H1 (cell line): ENCODE measurements at regions not wholly inside any gene's neighbourhood (a gene's known extent, or its start where the extent isn't known, plus 50 kb on each side); places are given as distances from the start of the nearest gene placed in this dataset.

Experiments
- CTCF ChIA-PET: fragments of 300-600 bp; sonication (Branson Sonifier 250); formaldehyde crosslinking; loops from one replicate; lab custom pipeline; 2021; ENCODE audit not compliant: partially characterized antibody; lab: Charles Lee
- POLR2A ChIA-PET: fragments of 300-600 bp; sonication (Branson Sonifier 250); formaldehyde crosslinking; loops from one replicate; lab custom pipeline; 2021; ENCODE audit warnings: inconsistent platforms; ENCODE audit not compliant: partially characterized antibody; lab: Charles Lee
- DNase-seq, 2 experiments: peaks; one replicate each; pipeline versions ENCODE4 v3.0.0 to v3.0.0-alpha.2; 2010 to 2022; ENCODE audit warnings: low spot score in 2 of 2, low read depth in 1 of 2, mixed read lengths in 1 of 2
- FAIRE-seq: peaks from 2 replicates; lab custom pipeline; 2011; peaks lifted over from hg19 to GRCh38; lab: Jason Lieb, UNC
- H2AFZ ChIP-seq: 2 replicates; pipeline ENCODE4 v1.8.1; 2012; ENCODE audit warnings: low read length, inconsistent platforms
- H2AK5ac ChIP-seq: 2 replicates; pipeline ENCODE4 v1.6.1; 2013; ENCODE audit warnings: low read depth, low read length
- H2BK120ac ChIP-seq: replicated peaks from 2 replicates; pipeline ENCODE3; 2013; ENCODE audit warnings: low read depth, low read length, inconsistent platforms
- H2BK12ac ChIP-seq: 2 replicates; pipeline ENCODE4 v1.6.1; 2013; ENCODE audit warnings: low read depth, low read length
- H2BK15ac ChIP-seq: 2 replicates; pipeline ENCODE4 v1.6.1; 2013; ENCODE audit warnings: low read length
- H2BK20ac ChIP-seq: 2 replicates; pipeline ENCODE4 v1.6.1; 2013; ENCODE audit warnings: low read length
- H2BK5ac ChIP-seq: 2 replicates; pipeline ENCODE4 v1.6.1; 2013; ENCODE audit warnings: low read depth, low read length
- H3K14ac ChIP-seq: 2 replicates; pipeline ENCODE4 v1.6.1; 2013; ENCODE audit warnings: inconsistent platforms; ENCODE audit not compliant: insufficient read length
- H3K18ac ChIP-seq: 2 replicates; pipeline ENCODE4 v1.6.1; 2013; ENCODE audit warnings: low read length; ENCODE audit errors: extremely low read depth
- H3K23ac ChIP-seq: 2 replicates; pipeline ENCODE4 v1.6.1; 2013; ENCODE audit warnings: inconsistent platforms; ENCODE audit not compliant: insufficient read length
- H3K23me2 ChIP-seq: 2 replicates; pipeline ENCODE4 v1.6.1; 2013; ENCODE audit warnings: low read depth, low read length
- H3K27ac ChIP-seq: 2 replicates; pipeline ENCODE4 v1.6.1; 2011; ENCODE audit warnings: low read depth, low read length, inconsistent platforms
- H3K27me3 ChIP-seq, 4 experiments: replicated peaks in 1 of 4; 1 replicate in 1 of 4; 2 replicates in 3 of 4; pipeline versions ENCODE4 v1.6.1 to v1.8.1; 2011 to 2013; ENCODE audit warnings: low read length in 3 of 4, mild to moderate bottlenecking in 3 of 4, inconsistent platforms in 2 of 4, mixed read lengths in 2 of 4, moderate library complexity in 1 of 4; ENCODE audit not compliant: control insufficient read depth in 3 of 4, insufficient read depth in 3 of 4; ENCODE audit errors: extremely low read depth in 1 of 4
- H3K36me3 ChIP-seq, 4 experiments: 2 replicates each; pipeline versions ENCODE4 v1.6.1 to v1.8.1; 2011 to 2013; ENCODE audit warnings: mild to moderate bottlenecking in 4 of 4, low read length in 3 of 4, moderate library complexity in 2 of 4, control low read depth in 1 of 4, inconsistent platforms in 1 of 4; ENCODE audit not compliant: insufficient read depth in 4 of 4, control insufficient read depth in 2 of 4
- H3K4ac ChIP-seq: replicated peaks from 2 replicates; pipeline ENCODE3; 2013; ENCODE audit warnings: low read length, low read depth, mixed read lengths, inconsistent platforms; ENCODE audit not compliant: insufficient read length
- H3K4me1 ChIP-seq, 4 experiments: replicated peaks in 1 of 4; 1 replicate in 1 of 4; 2 replicates in 3 of 4; pipeline versions ENCODE4 v1.6.1 to v1.8.1; 2011 to 2013; ENCODE audit warnings: low read length in 3 of 4, inconsistent platforms in 2 of 4, mixed read lengths in 1 of 4; ENCODE audit not compliant: insufficient read depth in 4 of 4, control insufficient read depth in 3 of 4
- H3K4me2 ChIP-seq, 2 experiments: 2 replicates each; pipeline versions ENCODE4 v1.6.1 to v1.8.1; 2011 to 2013; ENCODE audit warnings: low read depth in 2 of 2, low read length in 2 of 2, control low read depth in 1 of 2, inconsistent platforms in 1 of 2, mild to moderate bottlenecking in 1 of 2; ENCODE audit not compliant: insufficient read depth in 1 of 2
- H3K4me3 ChIP-seq, 4 experiments: fragments of 200-600, 300-600 bp in 1 of 4; sonication (generic), shearing (Covaris generic), sonication (Bioruptor Twin) in 1 of 4; 2 replicates each; pipeline versions ENCODE4 v1.5.1 to v1.8.1; 2011 to 2016; ENCODE audit warnings: low read length in 4 of 4, low read depth in 3 of 4, control low read depth in 2 of 4, inconsistent platforms in 2 of 4, mild to moderate bottlenecking in 2 of 4, mixed read lengths in 1 of 4, moderate library complexity in 1 of 4; ENCODE audit not compliant: insufficient read depth in 2 of 4; ENCODE audit errors: extremely low read depth in 1 of 4
- H3K56ac ChIP-seq: replicated peaks from 2 replicates; pipeline ENCODE3; 2013; ENCODE audit warnings: low read depth, mild to moderate bottlenecking, mixed read lengths, low read length, inconsistent platforms; ENCODE audit not compliant: insufficient read length
- H3K79me1 ChIP-seq: 2 replicates; pipeline ENCODE4 v1.6.1; 2013; ENCODE audit warnings: low read depth, low read length, control low read depth
- H3K79me2 ChIP-seq, 2 experiments: 2 replicates each; pipeline versions ENCODE4 v1.6.1 to v1.8.1; 2012 to 2013; ENCODE audit warnings: low read length in 2 of 2, mild to moderate bottlenecking in 2 of 2, inconsistent platforms in 1 of 2; ENCODE audit not compliant: insufficient read depth in 2 of 2, control insufficient read depth in 1 of 2
- H3K9ac ChIP-seq, 4 experiments: replicated peaks in 1 of 4; 1 replicate in 1 of 4; 2 replicates in 3 of 4; pipeline versions ENCODE4 v1.6.1 to v1.8.1; 2011 to 2013; ENCODE audit warnings: low read depth in 3 of 4, low read length in 3 of 4, control low read depth in 2 of 4, mild to moderate bottlenecking in 2 of 4, moderate library complexity in 2 of 4, inconsistent platforms in 1 of 4; ENCODE audit errors: extremely low read depth in 1 of 4
- H3K9me3 ChIP-seq, 2 experiments: 2 replicates each; pipeline versions ENCODE4 v1.6.1 to v1.8.1; 2012 to 2013; ENCODE audit warnings: mild to moderate bottlenecking in 2 of 2, moderate library complexity in 2 of 2, control low read depth in 1 of 2, inconsistent platforms in 1 of 2, low read depth in 1 of 2, low read length in 1 of 2, mixed read lengths in 1 of 2; ENCODE audit not compliant: insufficient read depth in 2 of 2
- H4K20me1 ChIP-seq, 2 experiments: replicated peaks in 1 of 2; 2 replicates each; pipeline versions ENCODE3 to v1.8.1; 2011 to 2013; ENCODE audit warnings: inconsistent platforms in 2 of 2, low read length in 2 of 2, mild to moderate bottlenecking in 1 of 2; ENCODE audit not compliant: insufficient read depth in 2 of 2, control insufficient read depth in 1 of 2
- H4K5ac ChIP-seq: 2 replicates; pipeline ENCODE4 v1.6.1; 2013; ENCODE audit warnings: low read length, low read depth, mixed read lengths, inconsistent platforms; ENCODE audit not compliant: insufficient read length
- H4K8ac ChIP-seq: 2 replicates; pipeline ENCODE4 v1.8.0; 2013; ENCODE audit warnings: mild to moderate bottlenecking, moderate library complexity, low read length, inconsistent platforms; ENCODE audit not compliant: insufficient read depth; ENCODE audit errors: extremely low read depth
- H4K91ac ChIP-seq: replicated peaks from 2 replicates; pipeline ENCODE3; 2013; ENCODE audit warnings: low read length, mixed read lengths, inconsistent platforms; ENCODE audit not compliant: insufficient read length
- CHD1 ChIP-seq: IDR thresholded peaks from 2 replicates; pipeline ENCODE4 v1.6.1; 2012; ENCODE audit warnings: low read depth, low read length, improper control_type of control experiment
- CTBP2 ChIP-seq: IDR thresholded peaks from 2 replicates; pipeline ENCODE4 v1.7.0; 2011; ENCODE audit warnings: borderline replicate concordance, mild to moderate bottlenecking, moderate library complexity, mixed read lengths, low read length; ENCODE audit not compliant: insufficient read depth, insufficient read length
- EGR1 ChIP-seq: IDR thresholded peaks from 2 replicates; pipeline ENCODE4 v1.6.1; 2011; ENCODE audit warnings: low read depth, low read length, borderline replicate concordance
- EP300 ChIP-seq, 2 experiments: IDR thresholded peaks; 1 replicate in 1 of 2; 2 replicates in 1 of 2; pipeline ENCODE4 v1.6.1; 2011 to 2012; ENCODE audit warnings: low read depth in 2 of 2, low read length in 2 of 2, mild to moderate bottlenecking in 2 of 2, borderline replicate concordance in 1 of 2, inconsistent platforms in 1 of 2, moderate library complexity in 1 of 2
- GABPA ChIP-seq: IDR thresholded peaks from 2 replicates; pipeline ENCODE4 v1.6.1; 2011; ENCODE audit warnings: mild to moderate bottlenecking, low read length, moderate library complexity, borderline replicate concordance; ENCODE audit not compliant: insufficient read depth
- HDAC2 ChIP-seq, 2 experiments: fragments of 300-600 bp in 1 of 2; sonication (generic) in 1 of 2; IDR thresholded peaks; 2 replicates each; pipeline ENCODE4 v1.6.1; 2011 to 2012; ENCODE audit warnings: low read depth in 2 of 2, low read length in 2 of 2, mild to moderate bottlenecking in 2 of 2, moderate library complexity in 2 of 2, borderline replicate concordance in 1 of 2, inconsistent platforms in 1 of 2
- KDM4A ChIP-seq: IDR thresholded peaks from one replicate; pipeline ENCODE4 v1.7.1; 2012; ENCODE audit warnings: low read depth, mild to moderate bottlenecking, moderate library complexity, low read length, inconsistent platforms; ENCODE audit not compliant: severe bottlenecking
- NRF1 ChIP-seq: IDR thresholded peaks from 2 replicates; pipeline ENCODE4 v1.6.1; 2011; ENCODE audit warnings: mild to moderate bottlenecking, low read depth, low read length, improper control_type of control experiment
- POLR2A ChIP-seq, 2 experiments: IDR thresholded peaks; 1 replicate in 1 of 2; 2 replicates in 1 of 2; pipeline ENCODE4 v1.6.1; 2011; ENCODE audit warnings: low read depth in 2 of 2, low read length in 2 of 2, mild to moderate bottlenecking in 2 of 2; ENCODE audit errors: control extremely low read depth in 1 of 2
- POU5F1 ChIP-seq: IDR thresholded peaks from 2 replicates; pipeline ENCODE4 v1.6.1; 2011; ENCODE audit warnings: low read depth, mild to moderate bottlenecking, low read length, moderate library complexity
- RAD21 ChIP-seq, 2 experiments: IDR thresholded peaks in 1 of 2; conservative IDR thresholded peaks in 1 of 2; 2 replicates each; pipeline ENCODE4 v1.6.1; 2011; ENCODE audit warnings: low read depth in 2 of 2, low read length in 2 of 2, improper control_type of control experiment in 1 of 2, inconsistent platforms in 1 of 2, mild to moderate bottlenecking in 1 of 2, moderate library complexity in 1 of 2
- SRF ChIP-seq: IDR thresholded peaks from 2 replicates; pipeline ENCODE4 v1.6.1; 2011; ENCODE audit warnings: mild to moderate bottlenecking, low read depth, low read length, moderate library complexity
- WGBS, 2 experiments: shearing (Covaris generic) in 1 of 2; methylation state at CpG; one replicate each; pipeline versions ENCODE4 v1.1.6 to v1.1.7; 2013 to 2015; ENCODE audit warnings: low lambda C conversion rate in 2 of 2, mixed read lengths in 2 of 2, inconsistent platforms in 1 of 2, low coverage in 1 of 2, missing lambda C conversion rate in 1 of 2; ENCODE audit not compliant: insufficient replicate concordance in 2 of 2, insufficient coverage in 1 of 2, insufficient read length in 1 of 2; ENCODE audit errors: extremely low coverage in 1 of 2, missing lambda C conversion rate in 1 of 2; 5-methylcytosine and 5-hydroxymethylcytosine counted together
- TF ChIP-seq, protein P1 (sequence below): IDR thresholded peaks from 2 replicates; pipeline ENCODE4 v1.6.1; 2011; ENCODE audit warnings: low read length, improper control_type of control experiment

DNA sequence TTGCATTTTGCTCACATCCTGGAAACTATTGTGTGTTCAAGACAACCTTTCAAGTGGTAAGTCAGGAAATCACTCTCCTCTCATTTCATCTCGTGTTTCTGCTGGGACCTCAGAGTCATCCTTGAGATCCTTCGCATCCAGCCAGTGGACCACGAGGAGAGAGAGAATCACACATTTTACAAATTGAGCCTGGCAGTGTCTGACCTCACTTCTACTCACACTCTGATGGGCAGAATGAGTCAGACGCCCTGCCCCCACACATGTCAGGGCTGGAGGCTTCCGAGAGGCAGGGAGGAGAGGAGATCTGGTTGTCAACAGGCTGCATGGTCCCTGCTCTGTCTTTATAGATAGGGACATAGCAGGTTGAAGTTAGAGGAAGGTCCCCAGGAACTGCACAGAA is 509.7 kb downstream of the AJAP1 start:
- Histone ChIP-seq H2BK20ac (no peak overlapping the region), H3K27ac (no peak overlapping the region), H2BK12ac (no peak overlapping the region), H3K4me3 (no peak overlapping the region), H2BK15ac (no peak overlapping the region), H3K14ac (no peak overlapping the region), H4K5ac (no peak overlapping the region), H3K23me2 (peaks cover 4% of the 10 kb centered on the region; the same call in 1 of the 2 replicates), H3K4ac (no peak overlapping the region), H3K56ac (no peak overlapping the region), H3K27me3 (no peaks in the 10 kb centered on the region; a peak in 1 of 7 replicates), H3K4me2 (no peak overlapping the region), H4K8ac (no peak overlapping the region), H2AK5ac (no peak overlapping the region), H3K79me2 (no peaks in the 10 kb centered on the region), H3K9ac (no peak overlapping the region), H2AFZ (no peak overlapping the region), H2BK5ac (0 out of 2 replicates have a peak overlapping the region, but pooled peaks have one; percentile 31), H4K91ac (no peak overlapping the region), H3K23ac (no peak overlapping the region), H3K9me3 (no peaks in the 10 kb centered on the region), H4K20me1 (peaks cover 0 to 2% of the 10 kb centered on the region in 2 experiments), H3K18ac (no peak overlapping the region), H3K4me1 (peaks cover 0 to 3% (median 0%) of the 10 kb centered on the region in 4 experiments; a peak in 1 of 7 replicates), H3K79me1 (no peaks in the 10 kb centered on the region), H2BK120ac (no peak overlapping the region), H3K36me3 (no peaks in the 10 kb centered on the region)
- POLR2A ChIA-PET = no interaction called here
- CTCF ChIA-PET = no interaction called here
- DNase-seq (no peak), FAIRE-seq (no peak)
- 85% methylated on average over 5 of the region's 5 CpGs; no CpG with 5 or more reads in 1 of the 2 experiments for WGBS, 2 experiments
- TF ChIP-seq CTBP2 (no peak), RAD21 (IDR thresholded peaks at IDR 0.05 in 1 of 2, conservative IDR thresholded peaks at IDR 0.05 in 1 of 2; ENCODE audit: low read depth in 2 of 2, low read length in 2 of 2) (no peak), SRF (no peak), KDM4A (no peak), CHD1 (no peak), GABPA (no peak), EGR1 (no peak), HDAC2 (IDR thresholded peaks at IDR 0.05; ENCODE audit: borderline replicate concordance in 1 of 2, low read depth in 2 of 2, low read length in 2 of 2) (no peak), EP300 (IDR thresholded peaks at IDR 0.05; ENCODE audit: borderline replicate concordance in 1 of 2, low read depth in 2 of 2, low read length in 2 of 2) (no peak), NRF1 (no peak), POLR2A (IDR thresholded peaks at IDR 0.05; ENCODE audit: control extremely low read depth in 1 of 2, low read depth in 2 of 2, low read length in 2 of 2) (no peak), POU5F1 (no peak)
- TF ChIP-seq, protein P1, sequence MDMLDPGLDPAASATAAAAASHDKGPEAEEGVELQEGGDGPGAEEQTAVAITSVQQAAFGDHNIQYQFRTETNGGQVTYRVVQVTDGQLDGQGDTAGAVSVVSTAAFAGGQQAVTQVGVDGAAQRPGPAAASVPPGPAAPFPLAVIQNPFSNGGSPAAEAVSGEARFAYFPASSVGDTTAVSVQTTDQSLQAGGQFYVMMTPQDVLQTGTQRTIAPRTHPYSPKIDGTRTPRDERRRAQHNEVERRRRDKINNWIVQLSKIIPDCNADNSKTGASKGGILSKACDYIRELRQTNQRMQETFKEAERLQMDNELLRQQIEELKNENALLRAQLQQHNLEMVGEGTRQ = no peak
